HUES6 (cell line): ENCODE measurements at regions not wholly inside any gene's neighbourhood (a gene's known extent, or its start where the extent isn't known, plus 50 kb on each side); places are given as distances from the start of the nearest gene placed in this dataset.
"Not testable (repeated sequence)": the region's sequence is repeated elsewhere in the genome, so short reads cannot be mapped to it uniquely, and the experiment has no call there.

Source experiments
- H3K27ac ChIP-seq: 2 replicates; pipeline ENCODE4 v1.7.0; 2013; ENCODE audit warnings: low read depth, mild to moderate bottlenecking, low read length, inconsistent platforms
- H3K27me3 ChIP-seq: 2 replicates; pipeline ENCODE4 v1.6.1; 2013; ENCODE audit warnings: low read length; ENCODE audit not compliant: control insufficient read depth, insufficient read depth
- H3K36me3 ChIP-seq: 2 replicates; pipeline ENCODE4 v1.6.1; 2013; ENCODE audit warnings: low read length; ENCODE audit not compliant: control insufficient read depth, insufficient read depth
- H3K4me1 ChIP-seq: 2 replicates; pipeline ENCODE4 v1.6.1; 2013; ENCODE audit warnings: low read length; ENCODE audit not compliant: control insufficient read depth, insufficient read depth
- H3K4me3 ChIP-seq: 2 replicates; pipeline ENCODE4 v1.5.1; 2013; ENCODE audit warnings: low read depth, low read length
- H3K9ac ChIP-seq: one replicate; pipeline ENCODE4 v1.6.1; 2013; ENCODE audit warnings: mild to moderate bottlenecking, low read length
- H3K9me3 ChIP-seq: 2 replicates; pipeline ENCODE4 v1.6.1; 2013; ENCODE audit warnings: low read depth, low read length; ENCODE audit not compliant: control insufficient read depth, insufficient read depth

DNA sequence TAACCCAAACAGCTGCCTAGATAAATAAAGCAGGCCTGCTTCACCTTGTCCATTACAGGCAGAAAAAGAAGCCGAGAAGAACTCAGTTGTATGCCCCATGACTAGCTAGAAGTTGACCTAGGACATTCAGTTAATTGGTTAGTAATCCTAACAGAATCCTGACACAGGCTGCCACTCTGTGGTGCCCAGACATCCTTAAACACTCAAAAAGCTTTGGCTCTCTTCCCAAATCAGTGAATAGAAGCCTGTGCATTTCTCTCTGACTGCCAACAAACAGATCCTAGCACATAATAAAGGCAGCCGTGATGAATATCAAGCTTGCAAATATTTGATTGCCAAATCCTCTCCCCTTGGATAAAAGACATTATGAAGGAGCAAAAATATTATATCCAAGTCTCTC is 519.1 kb upstream of the EYS start:
- Histone ChIP-seq H3K9ac (no peak overlapping the region), H3K4me1 (no peaks in the 10 kb centered on the region), H3K27ac (no peak overlapping the region), H3K9me3 (no peaks in the 10 kb centered on the region), H3K36me3 (no peaks in the 10 kb centered on the region), H3K27me3 (no peaks in the 10 kb centered on the region), H3K4me3 (no peak overlapping the region)

DNA sequence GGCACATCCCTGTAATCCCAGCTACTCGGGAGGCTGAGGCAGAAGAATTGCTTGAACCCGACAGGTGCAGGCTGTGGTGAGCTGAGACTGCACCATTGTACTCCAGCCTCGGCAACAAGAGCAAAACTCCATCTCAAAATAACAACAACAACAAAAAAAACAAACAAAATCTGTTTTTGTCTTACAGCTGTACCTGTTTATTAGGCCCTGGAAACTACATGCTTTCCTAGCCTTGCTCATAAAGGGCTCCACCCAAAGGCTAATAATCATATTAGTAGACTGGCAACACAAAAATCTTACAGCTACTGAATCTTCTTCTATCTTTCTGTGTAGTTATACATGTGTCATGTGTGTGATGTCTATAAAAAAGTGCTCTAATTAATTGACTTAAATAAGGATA is 503.9 kb upstream of the EYS start:
- Histone ChIP-seq H3K4me3 (no peak overlapping the region), H3K27me3 (no peaks in the 10 kb centered on the region), H3K27ac (no peak overlapping the region), H3K9ac (no peak overlapping the region), H3K4me1 (no peaks in the 10 kb centered on the region), H3K36me3 (no peaks in the 10 kb centered on the region), H3K9me3 (peaks cover 52% of the 10 kb centered on the region)

DNA sequence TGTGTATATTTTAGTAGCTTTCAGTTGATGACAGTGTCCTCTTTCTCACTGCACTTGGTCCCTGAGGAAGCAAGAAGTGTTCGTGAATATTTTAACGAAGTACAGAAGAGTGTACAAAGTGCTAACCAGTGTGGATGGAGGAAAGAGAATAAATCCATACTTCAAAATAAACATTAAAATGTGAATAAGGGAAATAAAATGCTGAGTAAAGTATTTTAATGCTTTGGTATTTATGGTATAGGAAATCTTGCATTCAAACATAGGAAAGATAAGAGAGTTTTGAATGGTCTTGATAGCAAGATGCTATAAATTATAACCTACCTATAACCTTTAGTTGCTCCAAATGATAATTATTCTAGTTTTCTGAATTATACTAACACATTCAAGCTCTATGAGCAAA is 493.4 kb upstream of the EYS start:
- Histone ChIP-seq H3K4me3 (no peak overlapping the region), H3K27me3 (no peaks in the 10 kb centered on the region), H3K9ac (no peak overlapping the region), H3K36me3 (no peaks in the 10 kb centered on the region), H3K27ac (no peak overlapping the region), H3K9me3 (peaks cover 8% of the 10 kb centered on the region), H3K4me1 (no peaks in the 10 kb centered on the region)

DNA sequence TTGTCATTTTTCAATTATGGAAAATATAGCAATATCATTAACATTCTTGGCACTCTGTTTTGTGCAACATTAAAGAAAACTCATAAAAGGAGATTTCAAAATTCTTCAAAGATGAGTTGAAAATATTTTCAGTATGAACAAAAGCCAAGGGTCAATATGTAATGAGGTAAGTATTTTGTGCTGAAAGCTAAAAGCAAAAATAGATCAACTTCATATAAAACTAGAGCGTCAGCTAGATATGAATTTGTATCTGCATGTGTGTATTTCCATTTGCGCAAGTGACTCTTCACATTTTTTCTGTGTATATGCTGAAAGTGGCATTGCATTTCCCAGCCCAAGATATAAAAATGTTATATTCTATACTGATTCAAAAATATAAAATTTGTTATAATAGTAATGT is 492.1 kb upstream of the EYS start:
- no peaks in the 10 kb centered on the region for H3K27me3 ChIP-seq
- peaks cover 8% of the 10 kb centered on the region for H3K9me3 ChIP-seq
- H3K9ac ChIP-seq, result no peak overlapping the region
- no peaks in the 10 kb centered on the region for H3K36me3 ChIP-seq
- H3K4me3 ChIP-seq, result no peak overlapping the region
- no peak overlapping the region for H3K27ac ChIP-seq
- H3K4me1 ChIP-seq, result no peaks in the 10 kb centered on the region

DNA sequence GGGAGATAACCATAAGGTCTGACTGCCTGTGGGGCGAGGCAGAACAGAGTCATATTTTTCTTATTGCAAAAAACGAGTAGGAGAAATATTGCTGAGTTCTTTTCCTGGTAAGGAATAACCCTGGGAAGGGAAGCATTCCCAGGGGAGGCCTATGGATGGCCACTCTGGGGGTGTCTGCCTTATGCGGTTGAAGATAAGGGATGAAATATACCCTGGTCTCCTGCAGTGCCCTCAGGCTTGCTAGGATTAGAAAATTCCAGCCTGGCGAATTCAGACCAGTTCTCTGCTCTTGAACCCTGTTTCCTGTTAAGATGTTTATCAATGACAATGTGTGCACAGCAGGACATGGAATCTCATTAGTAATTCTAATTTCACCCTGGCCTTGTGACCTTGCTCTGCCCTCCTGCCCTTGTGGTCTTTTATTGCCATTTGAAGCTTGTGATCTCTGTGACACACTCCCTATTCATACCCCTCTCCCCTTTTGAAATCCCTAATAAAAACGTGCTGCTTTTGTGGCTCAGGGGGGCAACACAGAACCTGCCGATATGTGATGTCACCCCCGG is 491.1 kb upstream of the EYS start:
- no peaks in the 10 kb centered on the region for H3K27me3 ChIP-seq
- H3K36me3 ChIP-seq, result no peaks in the 10 kb centered on the region
- no peaks in the 10 kb centered on the region for H3K4me1 ChIP-seq
- H3K27ac ChIP-seq, result no peak overlapping the region
- H3K9me3 ChIP-seq, result peaks cover 8% of the 10 kb centered on the region
- H3K4me3 ChIP-seq, result no peak overlapping the region
- no peak overlapping the region for H3K9ac ChIP-seq

DNA sequence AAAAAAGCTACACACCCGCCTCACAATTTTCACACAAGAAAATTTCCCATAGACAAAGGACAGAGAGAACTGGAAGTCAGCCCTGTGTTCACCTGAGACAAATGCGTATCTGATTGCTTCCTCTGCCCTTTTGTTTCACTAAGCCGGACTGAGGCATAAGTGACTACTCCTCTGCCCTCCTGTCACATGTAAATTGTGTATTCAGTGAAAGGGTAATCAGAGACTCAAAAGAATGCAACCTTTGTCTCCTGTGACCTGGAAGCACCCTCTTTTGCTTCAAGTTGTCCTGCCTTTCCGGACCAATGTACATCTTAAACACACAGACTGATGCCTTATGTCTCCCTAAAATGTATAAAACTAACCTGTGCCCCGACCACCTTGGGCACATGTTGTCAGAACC is 483.8 kb upstream of the EYS start:
- H3K36me3 ChIP-seq, result no peaks in the 10 kb centered on the region
- H3K27me3 ChIP-seq, result no peaks in the 10 kb centered on the region
- no peak overlapping the region for H3K9ac ChIP-seq
- H3K9me3 ChIP-seq, result peaks cover 12% of the 10 kb centered on the region
- no peak overlapping the region for H3K4me3 ChIP-seq
- no peaks in the 10 kb centered on the region for H3K4me1 ChIP-seq
- H3K27ac ChIP-seq, result no peak overlapping the region

DNA sequence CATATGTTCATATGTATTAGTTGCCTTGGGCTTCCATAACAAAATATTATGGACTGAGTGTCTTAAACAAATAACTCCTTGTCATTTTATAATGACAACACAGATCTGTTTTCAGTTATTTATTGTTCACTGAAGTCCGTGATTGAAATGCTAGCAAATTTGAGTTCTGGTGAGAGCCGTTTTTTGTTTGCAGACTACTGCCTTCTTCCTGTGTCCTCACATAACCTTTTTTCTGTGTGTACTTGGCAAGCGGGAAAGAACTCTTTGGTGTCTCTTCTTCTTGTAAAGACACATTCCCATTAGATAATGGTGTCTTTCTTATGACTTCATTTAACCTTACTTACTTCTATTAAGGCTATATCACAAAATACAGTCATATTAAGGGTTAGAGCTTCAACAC is 482.9 kb upstream of the EYS start:
- Histone ChIP-seq H3K4me3 (no peak overlapping the region), H3K27me3 (no peaks in the 10 kb centered on the region), H3K27ac (no peak overlapping the region), H3K4me1 (no peaks in the 10 kb centered on the region), H3K36me3 (no peaks in the 10 kb centered on the region), H3K9ac (no peak overlapping the region), H3K9me3 (peaks cover 12% of the 10 kb centered on the region)

DNA sequence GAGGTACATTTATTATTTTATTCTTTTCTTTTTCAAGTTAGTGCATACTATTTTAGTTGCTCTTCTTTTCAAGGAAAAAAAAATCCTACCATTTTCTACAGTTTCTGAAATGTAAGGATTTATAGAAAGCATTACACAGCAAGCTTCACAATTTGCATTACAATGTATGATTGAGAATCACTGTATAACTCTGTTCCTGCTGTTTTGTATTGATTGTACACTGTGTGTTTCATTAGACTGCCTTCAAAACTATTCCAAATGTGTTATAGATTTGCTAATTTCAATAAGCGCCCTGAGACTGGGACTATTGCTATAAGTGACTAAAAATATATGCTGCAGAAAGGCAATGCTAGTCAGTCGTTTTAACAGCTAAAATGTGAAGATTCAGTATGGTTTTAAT is 479.7 kb upstream of the EYS start:
- Histone ChIP-seq H3K4me3 (no peak overlapping the region), H3K9me3 (peaks cover 12% of the 10 kb centered on the region)

DNA sequence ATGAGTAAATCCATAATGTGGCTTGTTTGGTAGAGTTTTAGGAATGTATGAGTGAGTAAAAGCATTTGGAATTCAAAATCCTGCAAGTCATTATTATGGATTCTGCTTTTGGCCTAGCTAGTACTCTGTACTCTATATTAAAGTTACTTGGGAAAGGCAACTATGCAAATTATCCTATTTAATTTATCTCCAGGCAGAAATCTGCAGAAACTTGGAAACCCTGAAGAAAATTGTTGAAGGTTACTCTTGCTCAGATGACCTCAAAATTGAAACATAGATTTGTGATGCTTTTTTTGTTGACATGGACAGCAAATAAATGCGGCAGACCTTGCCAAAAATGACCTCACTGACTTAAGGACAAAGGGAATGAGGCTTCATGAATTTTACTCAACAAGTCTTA is 477.1 kb upstream of the EYS start:
- Histone ChIP-seq H3K9me3 (peaks cover 10% of the 10 kb centered on the region), H3K4me1 (no peaks in the 10 kb centered on the region), H3K36me3 (no peaks in the 10 kb centered on the region), H3K4me3 (no peak overlapping the region), H3K9ac (no peak overlapping the region), H3K27me3 (no peaks in the 10 kb centered on the region), H3K27ac (no peak overlapping the region)

More for the DNA sequence above, 479.7 kb upstream of the EYS start:
- Histone ChIP-seq H3K27ac (no peak overlapping the region), H3K36me3 (no peaks in the 10 kb centered on the region), H3K4me1 (no peaks in the 10 kb centered on the region), H3K27me3 (no peaks in the 10 kb centered on the region), H3K9ac (no peak overlapping the region)

DNA sequence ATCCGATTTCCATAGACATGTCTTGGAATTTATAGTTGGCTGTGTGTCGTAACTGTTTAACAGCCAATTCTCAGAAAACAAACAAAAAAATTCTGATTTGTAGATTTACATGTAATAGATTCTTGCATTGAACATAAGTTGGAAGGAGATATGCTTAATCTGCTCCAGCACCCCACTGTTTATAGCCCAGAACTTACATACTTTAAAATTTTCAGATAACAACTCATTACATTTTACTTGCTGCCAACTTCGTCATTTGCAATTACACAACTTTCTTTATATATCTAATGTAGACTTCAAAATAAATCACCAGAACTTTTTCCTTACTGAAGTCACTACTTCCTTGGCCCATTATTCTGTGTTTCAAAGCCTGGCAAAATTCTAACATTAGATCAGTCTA is 472.3 kb upstream of the EYS start:
- H3K4me1 ChIP-seq, result no peaks in the 10 kb centered on the region
- H3K9me3 ChIP-seq, result peaks cover 3% of the 10 kb centered on the region; the same call in 1 of the 2 replicates
- H3K27me3 ChIP-seq, result no peaks in the 10 kb centered on the region
- no peak overlapping the region for H3K4me3 ChIP-seq
- H3K36me3 ChIP-seq, result no peaks in the 10 kb centered on the region
- H3K9ac ChIP-seq, result no peak overlapping the region
- H3K27ac ChIP-seq, result no peak overlapping the region

DNA sequence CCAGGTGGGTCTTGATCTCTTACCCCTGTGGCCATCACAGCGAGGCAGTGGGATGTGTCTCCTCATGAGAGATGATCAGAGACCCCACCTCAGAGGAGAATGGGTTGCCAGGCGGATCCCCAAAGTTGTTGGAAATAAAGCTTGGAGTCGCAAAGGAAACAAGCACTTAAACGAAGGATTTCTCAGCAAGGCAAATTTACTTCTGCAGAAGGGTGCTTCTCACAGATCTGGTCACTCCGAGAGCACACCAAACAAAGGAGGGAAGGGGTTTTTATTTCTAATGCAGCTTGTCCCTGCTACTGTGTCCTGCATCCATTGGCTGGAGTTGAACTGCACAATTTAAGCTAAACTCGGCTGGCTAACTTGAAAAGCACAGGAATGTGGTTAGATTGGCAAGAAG is 466.6 kb upstream of the EYS start:
- Histone ChIP-seq H3K9me3 (peaks cover 14% of the 10 kb centered on the region), H3K27ac (no peak overlapping the region), H3K36me3 (no peaks in the 10 kb centered on the region), H3K27me3 (no peaks in the 10 kb centered on the region), H3K4me3 (no peak overlapping the region), H3K4me1 (no peaks in the 10 kb centered on the region), H3K9ac (no peak overlapping the region)

DNA sequence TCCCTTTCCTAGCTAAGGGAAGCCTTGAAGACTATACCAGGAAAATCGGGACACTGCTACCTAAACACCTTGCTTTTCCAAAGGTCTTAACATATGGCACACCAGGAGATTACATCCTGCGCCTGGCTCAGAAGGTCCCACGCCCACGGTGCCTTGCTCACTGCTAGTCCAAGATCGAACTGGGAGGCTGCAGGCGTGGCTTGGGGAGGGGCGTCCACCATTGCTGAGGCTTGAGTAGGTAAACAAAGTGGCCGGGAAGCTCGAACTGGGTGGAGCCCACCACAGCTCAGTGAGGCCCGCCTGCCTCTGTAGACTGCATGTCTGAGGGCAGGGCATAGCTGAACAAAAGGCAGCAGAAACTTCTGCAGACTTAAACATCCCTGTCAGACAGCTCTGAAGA is 459.7 kb upstream of the EYS start:
- H3K9ac ChIP-seq, H3K4me1 ChIP-seq, H3K36me3 ChIP-seq, H3K4me3 ChIP-seq, H3K27me3 ChIP-seq, H3K27ac ChIP-seq: not testable (repeated sequence)
- peaks cover 27% of the 10 kb centered on the region for H3K9me3 ChIP-seq
